AG04449 (cell line): ENCODE measurements at regions not wholly inside any gene's neighbourhood (a gene's known extent, or its start where the extent isn't known, plus 50 kb on each side); places are given as distances from the start of the nearest gene placed in this dataset.

ENCODE experiments used
- CTCF ChIA-PET: fragments of 350-600 bp; formaldehyde crosslinking; extraction: SDS; loops from one replicate; lab custom pipeline; 2021; ENCODE audit warnings: antibody characterized with exemption; lab: Yijun Ruan, JAX
- POLR2A ChIA-PET: fragments of 400-600, 350-600 bp; formaldehyde crosslinking; extraction: SDS; loops from one replicate; lab custom pipeline; 2020; ENCODE audit warnings: antibody characterized with exemption, inconsistent platforms; lab: Yijun Ruan, JAX
- DNase-seq: peaks from one replicate; pipeline ENCODE4 v3.0.0-alpha.2; 2010; ENCODE audit warnings: low read depth, low spot score
- H3K4me3 ChIP-seq: 2 replicates; pipeline ENCODE4 v1.5.1; 2011; ENCODE audit warnings: low read depth, mild to moderate bottlenecking, control low read depth, low read length
- CTCF ChIP-seq: IDR thresholded peaks from one replicate; pipeline ENCODE4 v1.5.1; 2011; ENCODE audit warnings: mild to moderate bottlenecking, moderate library complexity, low read length, control low read depth, inconsistent platforms; ENCODE audit not compliant: insufficient read depth; ENCODE audit errors: missing control alignments

- DNase-seq = peak; percentile 59
- CTCF ChIA-PET = interaction anchor here (0.9 to 4.0 kb wide), 6 partner anchors 10 to 518 kb away, joined by 3 to 54 read pairs (median 6); no protein-coding TSS in a partner anchor
- POLR2A ChIA-PET = no interaction called here
- H3K4me3 ChIP-seq = no peak overlapping the region
- TF ChIP-seq CTCF = no peak
Observed at GRCh38 chr1:79355090-79355489, 348.6 kb upstream of the ADGRL4 start.

GRCh38 chr1:79353224-79353623 is 346.7 kb upstream of the ADGRL4 start:
- peak; percentile 29 for TF ChIP-seq CTCF
- H3K4me3 ChIP-seq = no peak overlapping the region
- CTCF ChIA-PET = interaction anchor here (0.6 to 4.0 kb wide), 19 partner anchors 8 to 665 kb away, joined by 3 to 54 read pairs (median 4); no protein-coding TSS in a partner anchor
- POLR2A ChIA-PET = no interaction called here
- DNase-seq = peak; percentile 9

- POLR2A ChIA-PET = no interaction called here
- DNase-seq = no peak
- no peak overlapping the region for H3K4me3 ChIP-seq
- CTCF ChIA-PET = no interaction called here
- TF ChIP-seq CTCF = no peak
Observed at GRCh38 chr1:79326875-79327274, 320.3 kb upstream of the ADGRL4 start.

GRCh38 chr1:79325705-79326104 is 319.2 kb upstream of the ADGRL4 start:
- no peak for TF ChIP-seq CTCF
- ChIA-PET CTCF (interaction anchor here (0.9 kb wide), 1 partner anchor 27 kb away, joined by 8 read pairs; no protein-coding TSS in a partner anchor), POLR2A (no interaction called here)
- DNase-seq = no peak
- no peak overlapping the region for H3K4me3 ChIP-seq

- ChIA-PET POLR2A (no interaction called here), CTCF (interaction anchor here (0.9 kb wide), 1 partner anchor 28 kb away, joined by 8 read pairs; no protein-coding TSS in a partner anchor)
- no peak for DNase-seq
- no peak overlapping the region for H3K4me3 ChIP-seq
- no peak for TF ChIP-seq CTCF
Observed at GRCh38 chr1:79325126-79325525, 318.6 kb upstream of the ADGRL4 start.

- H3K4me3 ChIP-seq = no peak overlapping the region
- POLR2A ChIA-PET = no interaction called here
- peak; percentile 99 for DNase-seq
- CTCF ChIA-PET = interaction anchor here (1.0 to 1.5 kb wide), 2 partner anchors 27 to 30 kb away, joined by 3 to 6 read pairs; no protein-coding TSS in a partner anchor
- TF ChIP-seq CTCF = no peak
Observed at GRCh38 chr1:79323239-79324025, 316.9 kb upstream of the ADGRL4 start.
